Vagina (tissue), 2 donors: ENCODE measurements at regions not wholly inside any gene's neighbourhood (a gene's known extent, or its start where the extent isn't known, plus 50 kb on each side); places are given as distances from the start of the nearest gene placed in this dataset.

Experiments used
- POLR2A ChIP-seq, 2 donors: fragments of 450-650 bp; IDR thresholded peaks; one replicate each; pipeline ENCODE4 v1.6.1; 2017; ENCODE audit warnings: antibody characterized with exemption in 2 of 2, mild to moderate bottlenecking in 2 of 2, moderate library complexity in 2 of 2
- POLR2AphosphoS5 ChIP-seq, 2 donors: sonication (generic); formaldehyde crosslinking; IDR thresholded peaks; one replicate each; pipeline ENCODE4 v1.9.0; 2017; ENCODE audit warnings: antibody characterized with exemption in 2 of 2, mild to moderate bottlenecking in 2 of 2, low read depth in 1 of 2; ENCODE audit not compliant: insufficient read depth in 1 of 2
- TF ChIP-seq, protein P1 (sequence below), 3 experiments: fragments of 450-650 bp in 2 of 3; fragments of 200-600 bp in 1 of 3; sonication (generic) in 1 of 3; IDR thresholded peaks; one replicate each; pipeline ENCODE4 v1.5.1; 2017 to 2019; ENCODE audit warnings: antibody characterized with exemption in 3 of 3, mild to moderate bottlenecking in 2 of 3, moderate library complexity in 2 of 3

DNA sequence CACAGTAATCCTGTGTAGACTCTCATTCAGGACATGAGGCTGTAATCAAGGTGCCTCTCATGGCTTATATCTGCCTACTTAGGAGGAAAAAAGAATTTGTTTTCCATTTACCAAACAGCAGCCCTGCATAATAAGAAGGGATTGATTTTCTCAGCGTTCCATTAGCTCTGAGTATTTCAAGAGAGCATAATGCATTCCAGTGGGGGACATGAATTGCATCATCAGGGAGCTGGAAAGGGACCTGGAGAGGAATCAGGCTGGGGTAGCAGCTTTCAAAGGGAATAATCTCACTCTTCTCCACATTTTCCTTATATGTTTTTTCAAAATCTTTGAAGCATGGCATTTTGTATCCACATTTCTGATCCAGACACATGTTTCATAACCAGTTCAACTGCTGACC, 150.6 kb upstream of the ANKRD28 start:
- TF ChIP-seq POLR2AphosphoS5 (IDR thresholded peaks at IDR 0.05; ENCODE audit: insufficient read depth in 1 of 2, low read depth in 1 of 2): no peak
- TF ChIP-seq, protein P1, sequence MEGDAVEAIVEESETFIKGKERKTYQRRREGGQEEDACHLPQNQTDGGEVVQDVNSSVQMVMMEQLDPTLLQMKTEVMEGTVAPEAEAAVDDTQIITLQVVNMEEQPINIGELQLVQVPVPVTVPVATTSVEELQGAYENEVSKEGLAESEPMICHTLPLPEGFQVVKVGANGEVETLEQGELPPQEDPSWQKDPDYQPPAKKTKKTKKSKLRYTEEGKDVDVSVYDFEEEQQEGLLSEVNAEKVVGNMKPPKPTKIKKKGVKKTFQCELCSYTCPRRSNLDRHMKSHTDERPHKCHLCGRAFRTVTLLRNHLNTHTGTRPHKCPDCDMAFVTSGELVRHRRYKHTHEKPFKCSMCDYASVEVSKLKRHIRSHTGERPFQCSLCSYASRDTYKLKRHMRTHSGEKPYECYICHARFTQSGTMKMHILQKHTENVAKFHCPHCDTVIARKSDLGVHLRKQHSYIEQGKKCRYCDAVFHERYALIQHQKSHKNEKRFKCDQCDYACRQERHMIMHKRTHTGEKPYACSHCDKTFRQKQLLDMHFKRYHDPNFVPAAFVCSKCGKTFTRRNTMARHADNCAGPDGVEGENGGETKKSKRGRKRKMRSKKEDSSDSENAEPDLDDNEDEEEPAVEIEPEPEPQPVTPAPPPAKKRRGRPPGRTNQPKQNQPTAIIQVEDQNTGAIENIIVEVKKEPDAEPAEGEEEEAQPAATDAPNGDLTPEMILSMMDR (IDR thresholded peaks at IDR 0.05): no peak
- no peak for TF ChIP-seq POLR2A (IDR thresholded peaks at IDR 0.05)
